CD14-positive monocyte (primary cell): ENCODE measurements at regions not wholly inside any gene's neighbourhood (a gene's known extent, or its start where the extent isn't known, plus 50 kb on each side); places are given as distances from the start of the nearest gene placed in this dataset.

Experiments used
- DNase-seq, 3 donors: peaks; one replicate each; pipeline ENCODE4 v3.0.0-alpha.2; 2011 to 2022
- H2AFZ ChIP-seq: 2 replicates; pipeline ENCODE4 v1.6.0; 2012; ENCODE audit warnings: mild to moderate bottlenecking, low read depth, low read length, inconsistent platforms; ENCODE audit not compliant: insufficient read depth, poor library complexity, severe bottlenecking
- H3K27ac ChIP-seq, 2 donors: 1 replicate in 1 of 2; 2 replicates in 1 of 2; pipeline ENCODE4 v1.5.1; 2012 to 2013; ENCODE audit warnings: low read length in 2 of 2, control low read depth in 1 of 2, inconsistent platforms in 1 of 2, low read depth in 1 of 2, mild to moderate bottlenecking in 1 of 2
- H3K27me3 ChIP-seq, 2 donors: one replicate each; pipeline versions ENCODE4 v1.6.0 to v1.6.1; 2011 to 2013; ENCODE audit warnings: low read length in 2 of 2; ENCODE audit not compliant: control insufficient read depth in 2 of 2, insufficient read depth in 2 of 2
- H3K36me3 ChIP-seq, 2 donors: replicated peaks in 1 of 2; 1 replicate in 1 of 2; 2 replicates in 1 of 2; pipeline versions ENCODE4 v1.5.1 to v1.6.1; 2012 to 2013; ENCODE audit warnings: low read length in 2 of 2, control low read depth in 1 of 2, inconsistent platforms in 1 of 2, mild to moderate bottlenecking in 1 of 2; ENCODE audit not compliant: insufficient read depth in 2 of 2, control insufficient read depth in 1 of 2
- H3K4me1 ChIP-seq, 2 donors: 1 replicate in 1 of 2; 2 replicates in 1 of 2; pipeline versions ENCODE4 v1.5.1 to v1.6.1; 2012 to 2013; ENCODE audit warnings: low read length in 2 of 2, control low read depth in 1 of 2, inconsistent platforms in 1 of 2, mild to moderate bottlenecking in 1 of 2, moderate library complexity in 1 of 2; ENCODE audit not compliant: insufficient read depth in 2 of 2, control insufficient read depth in 1 of 2
- H3K4me2 ChIP-seq: replicated peaks from 2 replicates; pipeline ENCODE3; 2012; ENCODE audit warnings: low read length, moderate library complexity, mild to moderate bottlenecking; ENCODE audit not compliant: poor library complexity, severe bottlenecking; ENCODE audit errors: extremely low read depth
- H3K4me3 ChIP-seq, 3 experiments: fragments of 200-600 bp in 1 of 3; sonication (generic) in 1 of 3; replicated peaks in 1 of 3; 1 replicate in 2 of 3; 2 replicates in 1 of 3; pipeline ENCODE4 v1.5.1; 2011 to 2013; ENCODE audit warnings: low read length in 3 of 3, mild to moderate bottlenecking in 3 of 3, control low read depth in 2 of 3, low read depth in 2 of 3, inconsistent platforms in 1 of 3, moderate library complexity in 1 of 3
- H3K79me2 ChIP-seq: 2 replicates; pipeline ENCODE4 v1.6.0; 2012; ENCODE audit warnings: mild to moderate bottlenecking, control low read depth, inconsistent platforms, low read length, moderate library complexity; ENCODE audit not compliant: insufficient read depth
- H3K9ac ChIP-seq: 2 replicates; pipeline ENCODE4 v1.6.0; 2017; ENCODE audit warnings: low read length, mild to moderate bottlenecking; ENCODE audit not compliant: insufficient read depth, poor library complexity, severe bottlenecking
- H3K9me3 ChIP-seq, 2 donors: replicated peaks in 1 of 2; 1 replicate in 1 of 2; 2 replicates in 1 of 2; pipeline versions ENCODE4 v1.5.1 to v1.6.1; 2012 to 2013; ENCODE audit warnings: low read length in 2 of 2, control low read depth in 1 of 2; ENCODE audit not compliant: control insufficient read depth in 1 of 2, insufficient read depth in 1 of 2
- H4K20me1 ChIP-seq: 2 replicates; pipeline ENCODE4 v1.6.0; 2012; ENCODE audit warnings: mild to moderate bottlenecking, low read length, control low read depth, moderate library complexity; ENCODE audit not compliant: insufficient read depth
- H3K27ac Mint-ChIP-seq, 7 donors: one replicate each; pipeline ENCODE4 v1.8.0; 2020; ENCODE audit warnings: mild to moderate bottlenecking in 7 of 7, mixed read lengths in 7 of 7, moderate library complexity in 6 of 7, inconsistent platforms in 2 of 7
- H3K27me3 Mint-ChIP-seq, 3 donors: one replicate each; pipeline ENCODE4 v1.8.0; 2021 to 2022; ENCODE audit warnings: low read depth in 3 of 3, mild to moderate bottlenecking in 3 of 3, mixed read lengths in 3 of 3, moderate library complexity in 3 of 3, inconsistent platforms in 1 of 3
- H3K36me3 Mint-ChIP-seq, 2 donors: one replicate each; pipeline ENCODE4 v1.8.0; 2020; ENCODE audit warnings: mixed read lengths in 2 of 2, inconsistent platforms in 1 of 2, mild to moderate bottlenecking in 1 of 2
- H3K4me1 Mint-ChIP-seq: one replicate; pipeline ENCODE4 v1.8.0; 2020; ENCODE audit warnings: mild to moderate bottlenecking, mixed read lengths
- H3K4me3 Mint-ChIP-seq, 2 donors: one replicate each; pipeline ENCODE4 v1.8.0; 2020; ENCODE audit warnings: mild to moderate bottlenecking in 2 of 2, mixed read lengths in 2 of 2, moderate library complexity in 1 of 2
- H3K9me3 Mint-ChIP-seq, 7 donors: one replicate each; pipeline ENCODE4 v1.8.0; 2020 to 2022; ENCODE audit warnings: mixed read lengths in 7 of 7, mild to moderate bottlenecking in 6 of 7, moderate library complexity in 6 of 7, inconsistent platforms in 2 of 7
- CTCF ChIP-seq: fragments of 200-600 bp; IDR thresholded peaks from one replicate; pipeline ENCODE4 v1.8.0; 2022; ENCODE audit warnings: antibody characterized with exemption, mild to moderate bottlenecking
- WGBS: methylation state at CpG from one replicate; pipeline ENCODE4 v1.1.5; 2013; ENCODE audit warnings: missing lambda C conversion rate; ENCODE audit not compliant: insufficient coverage; 5-methylcytosine and 5-hydroxymethylcytosine counted together
- intact Hi-C, 2 donors: fragments of 100-400 bp; cut with micrococcal nuclease; formaldehyde crosslinking; loops; one replicate each; pipeline versions ENCODE4 v1.15.0 to v1.15.1; 2023

- H3K27ac ChIP-seq = no peak overlapping the region
- no peak overlapping the region for H3K4me2 ChIP-seq
- Mint-ChIP-seq H3K36me3 (no peaks in the 10 kb centered on the region), H3K9me3 (peaks cover 0 to 6% (median 0%) of the 10 kb centered on the region in 7 donors), H3K4me1 (no peaks in the 10 kb centered on the region), H3K27ac (no peak overlapping the region), H3K27me3 (no peaks in the 10 kb centered on the region), H3K4me3 (no peak overlapping the region)
- no peak overlapping the region for H3K4me3 ChIP-seq
- no peak overlapping the region for H3K9ac ChIP-seq
- no peaks in the 10 kb centered on the region for H3K36me3 ChIP-seq
- no peaks in the 10 kb centered on the region for H3K79me2 ChIP-seq
- H2AFZ ChIP-seq = no peak overlapping the region
- no peaks in the 10 kb centered on the region for H3K27me3 ChIP-seq
- H3K4me1 ChIP-seq = no peaks in the 10 kb centered on the region
- H3K9me3 ChIP-seq = no peaks in the 10 kb centered on the region
- WGBS = 100% methylated on average over 2 of the region's 3 CpGs
- H4K20me1 ChIP-seq = no peaks in the 10 kb centered on the region
- DNase-seq = no peak
- TF ChIP-seq CTCF = no peak
- intact Hi-C loops = no loop called here
Measured at GRCh38 chr12:91610561-91610960, 427.9 kb upstream of the DCN start.

GRCh38 chr12:91609283-91609682 is 426.7 kb upstream of the DCN start:
- H3K27me3 Mint-ChIP-seq = peaks cover 0 to 1% (median 0%) of the 10 kb centered on the region in 3 donors
- no peaks in the 10 kb centered on the region for H3K36me3 Mint-ChIP-seq
- H3K27me3 ChIP-seq = no peaks in the 10 kb centered on the region
- no peak overlapping the region for H3K4me3 Mint-ChIP-seq
- no peaks in the 10 kb centered on the region for H3K4me1 ChIP-seq
- H3K79me2 ChIP-seq = no peaks in the 10 kb centered on the region
- no peaks in the 10 kb centered on the region for H4K20me1 ChIP-seq
- H3K9me3 ChIP-seq = no peaks in the 10 kb centered on the region
- DNase-seq = no peak
- H3K27ac Mint-ChIP-seq = no peak overlapping the region
- intact Hi-C loops = no loop called here
- H3K4me1 Mint-ChIP-seq = no peaks in the 10 kb centered on the region
- no peaks in the 10 kb centered on the region for H3K36me3 ChIP-seq
- 86% methylated on average over 1 of the region's 1 CpG for WGBS
- H3K27ac ChIP-seq = no peak overlapping the region
- no peak overlapping the region for H2AFZ ChIP-seq
- no peak for TF ChIP-seq CTCF
- H3K4me2 ChIP-seq = no peak overlapping the region
- peaks cover 0 to 6% (median 0%) of the 10 kb centered on the region in 7 donors for H3K9me3 Mint-ChIP-seq
- H3K9ac ChIP-seq = no peak overlapping the region
- H3K4me3 ChIP-seq = no peak overlapping the region
